ENCODE measurements at regions not wholly inside any gene's neighbourhood (a gene's known extent, or its start where the extent isn't known, plus 50 kb on each side); places are given as distances from the start of the nearest gene placed in this dataset.

DNA sequence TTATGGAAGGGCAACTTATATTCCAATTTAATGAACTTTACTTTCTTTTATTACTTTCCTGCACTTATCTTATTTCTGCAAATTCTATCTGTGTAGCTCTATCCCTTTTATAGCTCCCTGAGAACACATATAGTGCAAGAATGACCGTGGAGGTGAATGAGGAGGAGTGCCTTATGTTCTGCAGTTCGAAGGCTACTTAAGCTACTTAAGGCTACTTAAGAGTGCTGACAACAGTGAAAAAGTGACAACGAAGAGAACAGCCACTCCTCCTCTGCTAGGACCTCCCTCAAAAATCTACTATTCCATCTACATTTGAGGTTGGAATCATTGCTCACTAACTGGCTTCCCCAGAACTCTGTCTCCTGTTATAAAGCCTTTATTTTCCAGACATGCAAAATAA is 1365.7 kb upstream of the C9orf72 start:
- no peaks in the 10 kb centered on the region for H3K9me3 ChIP-seq (ENCODE audit: control insufficient read depth, low read depth, low read length)
- H3K4me2 ChIP-seq (ENCODE audit: insufficient read depth, insufficient read length, low read length): no peak overlapping the region
- no peak overlapping the region for H3K56ac ChIP-seq (ENCODE audit: insufficient read length, low read depth, low read length)
- Mint-ChIP-seq H3K9me3 (no peaks in the 10 kb centered on the region; a peak in 1 of 5 replicates), H3K4me3 (no peak overlapping the region), H3K27me3 (ENCODE audit: low read depth) (no peaks in the 10 kb centered on the region; the same call in 1 of the 2 replicates), H3K27ac (no peak overlapping the region), H3K4me1 (peaks cover 46 to 50% of the 10 kb centered on the region in 2 experiments), H3K36me3 (ENCODE audit: insufficient read depth in 1 of 3, low read depth in 3 of 3) (no peaks in the 10 kb centered on the region)
- no peak overlapping the region for H4K8ac ChIP-seq (replicated peaks; ENCODE audit: insufficient read length, low read depth, low read length)
- no peak overlapping the region for H3K27ac ChIP-seq (ENCODE audit: insufficient read length, low read depth, low read length)
- WGBS (ENCODE audit: extremely low coverage, insufficient read length, low lambda C conversion rate): no CpG with 5 or more reads among the region's 3 CpGs
- TF ChIP-seq, protein P1, sequence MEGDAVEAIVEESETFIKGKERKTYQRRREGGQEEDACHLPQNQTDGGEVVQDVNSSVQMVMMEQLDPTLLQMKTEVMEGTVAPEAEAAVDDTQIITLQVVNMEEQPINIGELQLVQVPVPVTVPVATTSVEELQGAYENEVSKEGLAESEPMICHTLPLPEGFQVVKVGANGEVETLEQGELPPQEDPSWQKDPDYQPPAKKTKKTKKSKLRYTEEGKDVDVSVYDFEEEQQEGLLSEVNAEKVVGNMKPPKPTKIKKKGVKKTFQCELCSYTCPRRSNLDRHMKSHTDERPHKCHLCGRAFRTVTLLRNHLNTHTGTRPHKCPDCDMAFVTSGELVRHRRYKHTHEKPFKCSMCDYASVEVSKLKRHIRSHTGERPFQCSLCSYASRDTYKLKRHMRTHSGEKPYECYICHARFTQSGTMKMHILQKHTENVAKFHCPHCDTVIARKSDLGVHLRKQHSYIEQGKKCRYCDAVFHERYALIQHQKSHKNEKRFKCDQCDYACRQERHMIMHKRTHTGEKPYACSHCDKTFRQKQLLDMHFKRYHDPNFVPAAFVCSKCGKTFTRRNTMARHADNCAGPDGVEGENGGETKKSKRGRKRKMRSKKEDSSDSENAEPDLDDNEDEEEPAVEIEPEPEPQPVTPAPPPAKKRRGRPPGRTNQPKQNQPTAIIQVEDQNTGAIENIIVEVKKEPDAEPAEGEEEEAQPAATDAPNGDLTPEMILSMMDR (conservative IDR thresholded peaks at IDR 0.05): no peak
- H3T11ph ChIP-seq (ENCODE audit: low read length): no peak overlapping the region
- no peak overlapping the region for H2AK5ac ChIP-seq (ENCODE audit: insufficient read length, low read length)
- H2BK5ac ChIP-seq (ENCODE audit: insufficient read length, low read length): no peak overlapping the region
- no peak overlapping the region for H3K4ac ChIP-seq (ENCODE audit: low read depth, low read length)
- DNase-seq: no peak
- no peaks in the 10 kb centered on the region for H3K27me3 ChIP-seq (ENCODE audit: insufficient read depth, low read length)
- no peak overlapping the region for H2BK15ac ChIP-seq (ENCODE audit: low read depth, low read length)
- H4K91ac ChIP-seq (ENCODE audit: insufficient read length, low read depth, low read length): no peak overlapping the region
- no peak overlapping the region for H3K23ac ChIP-seq (ENCODE audit: insufficient read length, low read depth, low read length)
- no peaks in the 10 kb centered on the region for H3K23me2 ChIP-seq (ENCODE audit: insufficient read length, low read depth, low read length, poor library complexity, severe bottlenecking)
- H3K79me2 ChIP-seq (ENCODE audit: insufficient read depth, low read length): no peaks in the 10 kb centered on the region
- H3K9ac ChIP-seq (ENCODE audit: extremely low read depth, insufficient read length, low read length): no peak overlapping the region
- no peak overlapping the region for H3K14ac ChIP-seq (ENCODE audit: insufficient read depth, low read length)
- no peak overlapping the region for H2BK20ac ChIP-seq (ENCODE audit: low read depth, low read length, poor library complexity, severe bottlenecking)
- H4K20me1 ChIP-seq (ENCODE audit: control insufficient read depth, insufficient read depth, insufficient read length): no peaks in the 10 kb centered on the region
- no peak overlapping the region for H3K18ac ChIP-seq (ENCODE audit: insufficient read length, low read depth, low read length)
- no peak overlapping the region for H2AFZ ChIP-seq (ENCODE audit: low read length)
- H3K4me1 ChIP-seq (ENCODE audit: insufficient read depth, low read length): peaks cover 6% of the 10 kb centered on the region; the same call in 1 of the 2 replicates
- no peaks in the 10 kb centered on the region for H3K79me1 ChIP-seq (ENCODE audit: insufficient read depth, low read depth, low read length, poor library complexity, severe bottlenecking)
- H4K5ac ChIP-seq (ENCODE audit: insufficient read length, low read depth, low read length): no peak overlapping the region
- H2BK12ac ChIP-seq (ENCODE audit: insufficient read length, low read depth, low read length): no peak overlapping the region
- H2BK120ac ChIP-seq (ENCODE audit: low read depth, low read length, poor library complexity, severe bottlenecking): no peak overlapping the region

Measured in H9 (cell line).